ENCODE measurements at regions not wholly inside any gene's neighbourhood (a gene's known extent, or its start where the extent isn't known, plus 50 kb on each side); places are given as distances from the start of the nearest gene placed in this dataset.

- TF ChIP-seq POLR2A (IDR thresholded peaks at IDR 0.05; ENCODE audit: low read length) (no peak), GATA1 (IDR thresholded peaks at IDR 0.05; ENCODE audit: low read depth, low read length) (no peak)
These were observed 1241.2 kb upstream of the FLRT2 start for GRCh38 chr14:84288781-84289180.

Data from erythroblast (primary cell).